Stimulated activated CD8-positive, alpha-beta memory T cell treated with anti-CD3 and anti-CD28 coated beads, Interleukin-2, amount 100 ng/mL, for 48 hours (primary cell): ENCODE measurements at regions not wholly inside any gene's neighbourhood (a gene's known extent, or its start where the extent isn't known, plus 50 kb on each side); places are given as distances from the start of the nearest gene placed in this dataset.
A peak's percentile ranks its signal among the peaks of the same experiment; 100 is the strongest.
"Not testable (repeated sequence)": the region's sequence is repeated elsewhere in the genome, so short reads cannot be mapped to it uniquely, and the experiment has no call there.

Source experiments
- DNase-seq, 2 donors: peaks; one replicate each; pipeline ENCODE4 v3.0.0-alpha.2; 2020; ENCODE audit warnings: low read depth in 2 of 2

DNA sequence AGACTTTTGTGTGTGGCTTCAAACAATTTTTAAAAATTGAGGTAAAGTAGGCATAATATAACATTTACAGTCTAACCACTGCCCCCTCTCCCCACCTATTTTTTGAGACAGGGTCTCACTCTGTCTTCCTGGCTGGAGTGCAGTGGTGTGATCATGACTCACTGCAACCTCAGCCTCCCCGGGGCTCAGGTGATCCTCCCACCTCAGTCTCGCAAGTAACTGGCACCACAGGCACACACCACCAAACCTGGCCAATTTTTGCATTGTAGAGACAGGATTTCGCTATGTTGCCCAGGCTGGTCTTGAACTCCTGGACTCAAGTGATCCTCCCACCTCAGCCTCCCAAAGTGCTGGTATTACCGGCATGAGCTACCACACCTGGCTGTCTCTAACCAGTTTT is 161.8 kb downstream of the GOSR1 start:
- DNase-seq: not testable (repeated sequence)

DNA sequence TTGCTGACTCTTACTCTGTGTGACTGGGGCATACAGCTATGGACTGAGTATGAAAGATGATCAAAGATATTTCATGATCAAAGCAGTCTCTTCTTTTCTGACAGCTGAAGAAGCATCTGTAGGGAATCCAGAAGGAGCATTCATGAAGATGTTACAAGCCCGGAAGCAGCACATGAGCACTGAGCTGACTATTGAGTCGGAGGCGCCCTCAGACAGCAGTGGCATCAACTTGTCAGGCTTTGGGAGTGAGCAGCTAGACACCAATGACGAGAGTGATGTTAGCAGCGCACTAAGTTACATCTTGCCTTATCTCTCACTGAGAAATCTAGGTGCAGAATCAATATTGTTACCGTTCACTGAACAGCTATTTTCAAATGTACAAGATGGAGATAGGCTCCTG is 154.4 kb downstream of the GOSR1 start:
- DNase-seq: not testable (repeated sequence)

DNA sequence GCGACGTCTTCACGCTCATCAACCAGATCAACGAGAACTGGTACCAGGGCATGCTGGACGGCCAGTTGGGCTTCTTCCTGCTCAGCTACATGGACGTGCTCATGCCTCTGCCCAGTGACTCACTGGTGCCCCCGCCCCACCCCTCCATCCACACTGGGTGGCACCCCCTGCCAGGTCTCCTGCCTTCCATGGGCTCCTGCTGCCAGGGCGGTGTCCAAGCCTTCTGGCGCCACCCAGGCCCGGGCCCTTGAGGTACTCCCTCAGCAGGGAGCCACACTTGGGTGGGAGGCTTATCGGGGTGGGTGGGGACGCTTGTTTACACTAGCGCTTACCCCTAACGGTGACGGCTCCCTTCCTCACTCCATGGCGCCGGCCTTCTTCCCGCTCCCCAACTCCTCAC is 148.2 kb downstream of the GOSR1 start:
- not testable (repeated sequence) for DNase-seq

DNA sequence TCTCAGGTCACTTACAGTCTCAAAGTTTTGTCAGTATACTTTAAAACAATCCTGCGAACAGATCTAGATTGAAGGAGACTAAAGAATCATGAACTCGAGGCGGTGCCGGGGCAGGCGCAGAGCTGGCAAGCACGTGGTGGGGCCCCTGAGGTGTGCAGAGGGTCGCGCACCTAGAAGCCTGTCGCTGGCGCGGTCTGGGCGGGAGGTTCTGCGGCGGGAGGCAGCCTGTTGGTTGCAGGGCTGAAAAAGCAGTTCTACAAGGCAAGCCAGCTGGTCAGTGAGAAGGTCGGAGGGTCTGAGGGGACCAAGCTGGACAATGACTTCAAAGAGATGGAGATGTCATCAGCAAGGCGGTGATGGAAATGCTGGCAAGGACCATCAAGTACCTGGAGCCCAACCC is 147.0 kb downstream of the GOSR1 start:
- DNase-seq: not testable (repeated sequence)

DNA sequence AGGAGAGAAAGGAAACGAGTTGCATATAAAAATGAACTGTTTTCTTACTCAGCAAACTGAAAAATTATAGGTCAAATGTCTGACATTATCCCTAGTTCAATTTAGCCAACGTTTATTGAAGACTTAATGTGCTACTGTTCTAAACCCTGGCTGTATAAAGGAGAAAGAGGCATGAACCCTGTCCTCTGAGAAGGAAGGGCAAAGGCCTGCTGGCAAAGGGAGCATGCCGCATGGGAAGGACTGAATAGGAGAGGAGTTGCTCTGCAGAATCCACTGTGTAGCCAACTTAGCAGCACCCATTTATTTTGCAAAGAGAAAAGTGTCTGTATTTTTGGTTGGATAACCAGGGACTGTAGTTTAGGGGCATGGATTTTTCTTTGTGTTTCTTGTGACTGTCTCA is 132.5 kb downstream of the GOSR1 start:
- not testable (repeated sequence) for DNase-seq

DNA sequence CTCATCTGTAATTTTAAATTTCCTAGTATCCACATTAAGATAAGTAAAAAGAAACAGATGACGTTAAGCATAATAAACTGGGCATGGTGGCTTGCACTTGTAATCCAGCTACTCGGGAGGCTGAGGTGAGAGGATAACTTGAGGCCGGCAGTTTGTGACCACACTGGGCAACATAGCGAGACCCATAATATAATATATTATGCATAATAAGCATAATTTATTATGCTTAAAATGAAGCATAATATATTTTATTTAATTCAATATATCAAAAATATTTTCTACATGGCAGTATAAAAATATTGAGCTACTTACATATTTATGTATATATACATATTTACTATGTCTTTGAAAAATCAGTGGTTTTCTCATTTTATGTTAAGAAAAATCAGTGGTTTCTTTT is 128.3 kb downstream of the GOSR1 start:
- no peak for DNase-seq

DNA sequence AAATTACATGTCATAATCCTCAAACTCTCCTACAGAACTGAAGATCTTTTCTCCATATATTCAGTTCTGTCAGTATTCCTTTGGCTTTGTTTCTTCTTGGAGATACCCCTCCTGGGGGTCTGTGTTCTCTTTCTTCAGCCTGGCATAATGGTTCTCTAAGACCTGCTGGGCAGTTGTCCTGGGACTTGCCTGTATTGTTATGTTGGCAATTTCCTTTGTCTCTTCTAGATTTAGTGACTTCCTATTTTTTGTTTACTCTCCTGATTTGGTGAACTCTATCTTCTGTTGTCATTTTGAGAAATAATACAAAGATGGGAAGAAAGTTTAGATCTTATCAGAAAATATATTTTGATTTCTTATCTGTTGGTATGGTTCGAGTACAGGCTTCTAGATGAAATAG is 127.8 kb downstream of the GOSR1 start:
- DNase-seq: no peak

DNA sequence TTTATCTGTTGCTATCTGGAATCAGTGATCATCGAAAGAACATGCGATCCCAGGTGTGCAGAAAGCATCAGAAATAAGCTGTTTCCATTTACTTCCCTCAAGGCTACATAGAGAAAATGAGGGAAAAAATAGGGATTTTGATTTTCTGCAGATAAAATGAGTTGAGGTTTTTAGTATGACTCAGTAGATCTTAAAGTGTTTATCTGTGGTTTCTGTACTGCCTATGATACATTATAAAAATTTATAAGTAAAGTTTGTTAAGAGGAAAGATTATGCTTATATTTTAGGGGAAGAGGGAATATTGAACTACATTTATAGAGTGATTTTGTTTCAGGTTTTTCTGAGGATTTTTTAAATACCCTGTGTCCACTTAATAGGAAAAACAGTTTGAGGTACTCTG is 125.2 kb downstream of the GOSR1 start:
- DNase-seq: not testable (repeated sequence)

DNA sequence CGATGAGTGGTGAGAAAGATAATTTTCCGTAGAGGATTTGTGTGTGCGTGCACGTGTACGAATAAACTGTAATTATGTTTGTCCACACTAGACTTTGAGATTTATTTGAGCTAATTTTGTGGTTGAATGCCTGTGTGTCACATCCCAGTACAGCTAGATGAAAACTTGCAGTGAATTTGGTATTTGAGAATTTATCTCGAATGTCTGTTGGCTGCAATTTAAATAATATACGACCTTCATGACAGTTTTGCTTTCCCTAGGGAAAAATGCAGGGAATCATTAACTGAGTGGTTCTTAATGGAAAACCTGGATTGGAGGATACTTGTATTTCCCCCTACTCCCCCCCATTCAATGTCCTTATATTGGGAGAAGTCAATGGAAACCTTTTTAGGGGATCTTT is 124.8 kb downstream of the GOSR1 start:
- not testable (repeated sequence) for DNase-seq

DNA sequence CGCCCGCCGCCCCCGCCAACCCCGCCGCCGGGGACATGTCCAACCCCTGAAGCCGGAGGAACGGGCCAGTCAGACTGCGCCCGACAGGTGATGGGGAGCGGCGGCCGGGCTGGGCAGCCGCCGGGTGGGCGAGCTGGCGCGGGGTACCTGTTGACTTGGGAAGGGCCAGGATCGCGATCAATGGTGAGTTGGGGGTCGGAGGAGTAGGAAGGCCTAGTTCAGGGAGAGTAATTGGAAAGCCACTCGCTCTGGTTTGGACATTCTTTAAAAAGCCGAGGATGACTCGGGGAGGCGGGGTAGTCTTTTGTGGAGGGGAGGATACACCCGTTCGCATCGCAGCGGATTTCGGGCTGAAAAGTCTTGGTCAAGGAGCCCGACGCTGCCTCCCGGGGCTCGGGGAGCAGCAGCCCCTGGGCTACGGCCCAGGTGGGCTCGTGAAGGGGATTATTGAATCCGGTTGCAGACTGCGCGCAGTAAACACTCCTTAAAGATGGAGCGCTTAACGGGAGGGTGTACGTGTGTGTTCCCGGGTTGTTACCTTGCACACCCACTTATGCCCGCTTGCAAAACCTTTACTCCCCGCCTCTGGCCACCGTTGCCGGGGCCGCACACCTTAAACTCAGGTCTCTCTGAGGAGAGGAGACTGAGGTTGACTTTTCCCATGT is 123.8 kb downstream of the GOSR1 start:
- DNase-seq: no peak

DNA sequence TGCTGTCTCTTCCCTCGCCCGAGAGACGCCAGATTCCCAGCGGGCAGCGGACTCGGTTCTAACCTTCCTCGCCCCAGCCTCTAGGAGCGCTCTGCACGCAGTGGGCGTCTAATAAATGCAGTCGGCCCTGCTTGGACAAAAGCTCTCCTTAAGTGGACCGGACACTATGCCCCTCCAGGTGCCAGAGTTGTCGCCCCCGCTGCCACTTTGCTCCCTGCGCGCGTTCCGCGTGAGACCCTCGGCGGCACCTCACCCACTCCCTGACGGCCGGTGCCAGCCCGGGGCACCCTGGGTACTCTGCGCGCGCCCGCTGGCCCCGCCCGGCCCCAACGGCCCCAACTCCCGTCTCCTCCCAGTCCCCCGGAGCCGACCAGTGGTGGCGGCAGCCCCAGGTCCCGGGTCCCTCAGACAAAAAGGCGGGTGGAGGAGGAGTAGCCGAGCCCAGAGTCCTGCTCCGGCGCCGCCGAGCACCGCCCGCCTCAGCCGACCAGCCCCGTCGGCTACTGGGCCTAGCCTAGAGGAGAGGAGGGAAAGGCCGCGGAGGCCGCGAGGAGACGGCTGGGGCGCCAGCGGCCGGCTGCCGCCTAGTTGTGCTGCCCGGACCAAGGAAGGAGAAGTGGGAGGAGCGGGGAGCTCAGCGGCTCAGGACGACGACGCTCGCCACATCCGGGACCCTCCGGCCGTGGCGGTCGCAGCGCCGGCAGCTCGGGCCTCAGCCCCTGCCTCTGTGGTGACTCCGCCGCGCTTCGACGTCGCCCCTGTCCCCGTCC is 123.0 kb downstream of the GOSR1 start:
- peak; percentile 55 to 56 for DNase-seq

DNA sequence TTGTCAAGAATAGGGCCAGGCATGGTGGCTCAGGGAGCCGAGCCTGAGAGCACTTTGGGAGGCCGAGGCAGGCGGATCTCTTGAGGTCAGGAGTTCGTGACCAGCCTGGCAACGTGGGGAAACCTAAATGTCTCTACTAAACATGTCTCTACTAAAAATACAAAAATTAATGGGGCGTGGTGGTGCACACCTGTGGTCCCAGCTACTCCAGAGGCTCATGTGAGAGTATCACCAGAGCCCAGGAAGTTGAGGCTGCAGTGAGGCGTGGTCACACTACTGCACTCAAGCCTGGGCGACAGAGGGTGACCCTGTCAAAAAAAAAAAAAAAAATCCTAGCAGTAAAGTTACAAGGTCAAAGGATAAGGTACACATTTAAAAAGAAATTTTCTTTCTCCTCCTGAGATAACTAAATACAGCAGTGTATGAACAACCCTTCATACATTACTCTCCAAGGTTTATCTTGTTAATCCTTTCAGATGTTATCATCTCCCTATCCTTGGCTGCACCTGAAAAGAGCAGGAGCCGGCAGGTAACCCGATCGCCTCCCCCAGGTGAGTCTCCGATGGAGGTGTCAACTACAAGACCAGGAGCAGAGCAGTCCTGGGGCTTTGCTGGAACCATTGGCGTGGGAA is 122.3 kb downstream of the GOSR1 start:
- DNase-seq: no peak

DNA sequence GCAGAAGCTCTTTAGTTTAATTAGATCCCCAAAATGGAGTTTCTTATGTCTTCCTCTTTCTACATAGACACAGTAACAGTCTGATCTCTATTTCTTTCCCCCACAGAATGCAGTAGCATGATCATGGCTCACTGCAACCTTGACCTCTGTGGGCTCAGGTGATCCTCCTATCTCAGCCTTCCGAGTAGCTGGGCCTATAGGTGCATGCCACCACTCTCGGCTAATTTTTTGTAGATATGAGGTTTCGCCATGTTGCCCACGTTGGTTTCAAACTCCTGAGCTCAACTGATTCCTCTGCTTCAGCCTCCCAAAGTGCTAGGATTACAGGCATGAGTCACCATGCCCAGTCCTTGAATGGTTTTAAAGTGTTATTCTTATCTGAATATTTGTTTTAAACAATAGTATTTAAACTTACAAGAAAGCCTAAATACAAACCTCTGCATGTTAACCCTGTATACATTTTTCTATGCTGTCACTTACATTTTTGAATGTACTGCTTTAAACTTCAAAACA is 120.6 kb downstream of the GOSR1 start:
- no peak for DNase-seq

DNA sequence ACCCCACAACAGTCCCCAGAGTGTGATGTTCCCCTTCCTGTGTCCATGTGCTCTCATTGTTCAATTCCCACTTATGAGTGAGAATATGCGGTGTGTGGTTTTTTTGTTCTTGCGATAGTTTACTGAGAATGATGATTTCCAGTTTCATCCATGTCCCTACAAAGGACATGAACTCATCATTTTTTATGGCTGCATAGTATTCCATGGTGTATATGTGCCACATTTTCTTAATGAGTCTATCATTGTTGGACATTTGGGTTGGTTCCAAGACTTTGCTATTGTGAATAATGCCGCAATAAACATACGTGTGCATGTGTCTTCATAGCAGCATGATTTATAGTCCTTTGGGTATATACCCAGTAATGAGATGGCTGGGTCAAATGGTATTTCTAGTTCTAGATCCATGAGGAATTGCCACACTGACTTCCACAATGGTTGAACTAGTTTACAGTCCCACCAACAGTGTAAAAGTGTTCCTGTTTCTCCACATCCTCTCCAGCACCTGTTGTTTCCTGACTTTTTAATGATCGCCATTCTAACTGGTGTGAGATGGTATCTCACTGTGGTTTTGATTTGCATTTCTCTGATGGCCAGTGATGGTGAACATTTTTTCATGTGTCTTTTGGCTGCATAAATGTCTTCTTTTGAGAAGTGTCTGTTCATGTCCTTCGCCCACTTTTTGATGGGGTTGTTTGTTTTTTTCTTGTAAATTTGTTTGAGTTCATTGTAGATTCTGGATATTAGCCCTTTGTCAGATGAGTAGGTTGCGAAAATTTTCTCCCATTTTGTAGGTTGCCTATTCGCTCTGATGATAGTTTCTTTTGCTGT is 120.0 kb downstream of the GOSR1 start:
- not testable (repeated sequence) for DNase-seq

DNA sequence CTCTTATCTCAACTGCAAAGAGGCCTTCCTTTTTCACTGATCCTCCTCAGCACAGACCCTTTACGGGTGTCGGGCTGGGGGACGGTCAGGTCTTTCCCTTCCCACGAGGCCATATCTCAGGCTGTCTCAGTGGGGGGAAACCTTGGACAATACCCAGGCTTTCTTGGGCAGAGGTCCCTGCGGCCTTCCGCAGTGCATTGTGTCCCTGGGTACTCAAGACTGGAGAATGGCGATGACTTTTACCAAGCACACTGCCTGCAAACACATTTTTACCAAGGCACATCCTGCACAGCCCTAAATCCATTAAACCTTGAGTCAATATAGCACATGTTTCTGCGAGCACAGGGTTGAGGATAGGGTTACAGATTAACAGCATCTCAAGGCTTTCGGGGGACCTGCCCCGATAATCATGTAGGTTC is 117.8 kb downstream of the GOSR1 start:
- DNase-seq: not testable (repeated sequence)

DNA sequence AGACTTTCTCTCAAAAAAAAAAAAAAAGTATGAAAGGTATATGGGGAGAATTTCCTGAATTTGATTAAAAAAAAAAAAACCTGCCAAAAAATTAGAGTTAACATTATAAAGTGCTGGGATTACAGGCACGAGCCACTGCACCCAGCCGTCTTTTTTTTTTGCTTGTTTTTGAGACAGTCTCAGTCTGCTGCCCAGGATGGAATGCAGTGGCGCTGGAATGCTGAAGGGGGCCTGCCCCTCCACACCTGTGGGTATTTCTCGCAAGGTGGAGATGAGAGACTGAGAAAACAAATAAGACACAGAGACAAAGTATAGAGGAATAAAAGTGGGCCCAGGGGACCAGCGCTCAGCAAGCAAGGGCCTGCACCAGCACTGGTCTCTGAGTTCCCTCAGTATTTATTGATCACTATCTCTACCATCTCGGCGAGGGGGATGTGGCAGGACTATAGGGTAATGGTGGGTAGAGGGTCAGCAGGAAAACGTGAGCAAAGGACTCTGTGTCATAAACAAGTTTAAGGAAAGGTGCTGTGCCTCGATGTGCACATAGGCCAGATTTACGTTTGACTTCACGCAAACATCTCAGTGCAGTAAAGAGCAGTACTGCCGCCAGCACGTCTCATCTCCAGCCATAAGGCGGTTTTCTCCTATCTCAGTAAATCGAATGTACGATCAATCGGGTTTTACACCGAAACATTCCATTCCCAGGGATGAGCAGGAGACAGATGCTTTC is 117.2 kb downstream of the GOSR1 start:
- DNase-seq: no peak

DNA sequence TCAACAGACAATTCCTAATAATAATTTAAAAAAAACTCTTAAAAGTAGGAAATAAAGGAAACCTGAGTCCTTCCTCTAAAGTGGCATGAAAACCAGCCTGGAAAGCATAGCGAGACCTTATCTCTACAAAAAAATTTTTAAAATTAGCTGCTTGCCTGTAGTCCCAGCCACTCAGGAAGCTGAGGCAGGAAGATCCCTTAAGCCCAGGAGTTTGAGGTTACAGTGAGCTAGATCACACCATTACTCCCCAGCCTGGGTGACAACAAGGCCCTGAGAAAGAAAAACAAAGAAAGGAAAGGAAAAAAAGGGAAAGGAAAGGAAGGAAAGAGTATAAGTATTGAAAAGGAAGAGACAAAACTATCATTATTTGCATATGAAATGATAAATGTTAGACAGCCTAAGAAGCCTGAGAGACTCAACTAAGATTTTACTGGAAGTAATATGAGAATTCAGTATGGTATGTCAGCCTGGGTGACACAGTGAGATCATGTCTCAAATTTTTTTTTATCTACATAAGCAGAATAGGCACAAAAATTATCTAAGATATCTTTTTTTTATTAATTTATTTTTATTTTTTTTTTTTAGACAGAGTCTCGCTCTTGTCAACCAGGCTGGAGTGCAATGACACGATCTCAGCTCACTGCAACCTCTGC is 113.0 kb downstream of the GOSR1 start:
- DNase-seq: no peak

DNA sequence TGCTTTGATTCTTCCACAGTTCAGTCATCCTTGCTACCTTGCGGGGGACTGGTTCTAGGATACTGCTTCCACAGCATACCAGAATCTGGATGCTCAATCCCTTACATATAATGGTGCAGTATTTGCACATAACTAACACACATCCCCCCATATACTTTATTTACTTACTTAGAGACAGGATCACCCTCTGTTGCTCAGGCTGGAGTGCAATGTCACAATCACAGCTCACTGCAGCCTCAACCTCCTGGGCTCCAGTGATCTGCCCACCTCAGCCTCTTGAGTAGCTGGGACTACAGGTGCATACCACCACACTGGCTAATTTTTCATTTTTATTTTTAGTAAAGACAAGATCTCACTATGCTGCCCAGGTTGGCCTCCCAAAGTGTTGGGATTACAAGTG is 112.2 kb downstream of the GOSR1 start:
- no peak for DNase-seq

DNA sequence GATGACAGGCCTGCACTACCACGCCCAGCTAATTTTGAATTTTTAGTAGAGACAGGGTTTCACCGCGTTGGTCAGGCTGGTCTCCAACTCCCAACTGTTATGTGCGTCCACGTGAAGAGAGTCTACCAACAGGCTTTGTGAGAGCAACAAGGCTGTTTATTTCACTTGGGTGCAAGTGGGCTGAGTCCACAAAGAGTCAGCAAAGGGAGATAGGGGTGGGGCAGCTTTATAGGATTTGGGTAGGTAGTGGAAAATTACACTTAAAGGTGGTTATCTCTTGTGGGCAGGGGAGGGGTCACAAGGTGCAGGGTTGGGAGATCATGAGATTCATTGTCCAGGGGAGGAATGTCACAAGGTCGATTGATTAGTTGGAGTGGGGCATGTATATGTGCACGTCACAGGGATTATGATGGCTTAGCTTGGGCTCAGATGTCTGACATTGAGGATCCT is 111.6 kb downstream of the GOSR1 start:
- DNase-seq: no peak

DNA sequence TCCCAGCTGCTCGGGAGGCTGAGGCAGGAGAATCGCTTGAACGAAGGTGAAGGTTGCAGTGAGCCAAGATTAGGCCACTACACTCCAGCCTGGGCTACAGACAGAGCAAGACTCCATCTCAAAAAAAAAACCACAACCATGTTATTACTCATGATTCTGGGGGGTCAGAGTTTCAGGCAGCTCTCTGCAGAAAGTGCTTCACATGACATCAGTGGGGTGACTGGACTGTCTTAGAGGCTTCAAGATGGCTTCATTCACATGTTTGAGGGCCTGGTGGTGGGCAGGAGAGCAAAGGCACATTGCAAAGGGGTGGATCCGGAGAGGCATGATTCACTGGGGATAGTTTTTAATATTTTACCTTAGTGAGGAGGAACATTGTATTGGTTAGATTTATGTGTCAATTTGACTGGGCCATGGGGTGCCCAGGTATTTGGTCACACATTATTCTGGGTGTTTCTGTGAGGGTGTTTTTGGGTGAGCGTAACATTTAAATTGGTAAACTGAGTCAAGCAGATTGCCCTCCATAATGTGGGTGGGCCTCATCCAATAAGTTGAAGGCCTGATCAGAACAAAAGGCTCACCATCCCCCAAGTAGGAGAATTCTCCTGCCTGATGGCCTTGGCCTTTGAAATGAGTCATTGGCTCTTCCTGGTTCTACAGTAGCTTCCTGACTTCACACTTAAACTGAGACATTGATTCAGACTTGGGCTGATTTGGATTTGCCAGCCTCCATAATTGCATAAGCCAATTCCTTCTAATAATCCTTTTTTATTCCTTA is 109.8 kb downstream of the GOSR1 start:
- DNase-seq: no peak
